HepG2 (cell line): ENCODE measurements at regions not wholly inside any gene's neighbourhood (a gene's known extent, or its start where the extent isn't known, plus 50 kb on each side); places are given as distances from the start of the nearest gene placed in this dataset.

Source experiments
- ATAC-seq: fragments of 200-7000 bp; cut with Tn5 transposase; 3 replicates; pipeline ENCODE4 v1.9.1; 2020; ENCODE audit warnings: mild to moderate bottlenecking, moderate library complexity
- BruUV-seq: library from RNA; stranded (reverse); fragments of 400-500 nt; replicated peaks from 2 replicates; lab custom pipeline; 2021; lab: Mats Ljungman, UMichigan
- CTCF ChIA-PET: fragments of 300-600 bp; formaldehyde crosslinking; extraction: SDS; loops from one replicate; lab custom pipeline; 2021; ENCODE audit warnings: low total read pairs, inconsistent platforms, low intra/inter-chr PET ratio; lab: Yijun Ruan, JAX
- POLR2A ChIA-PET: fragments of 350-600 bp; sonication (Branson Sonifier 250); formaldehyde crosslinking; loops from one replicate; lab custom pipeline; 2020; ENCODE audit warnings: antibody characterized with exemption, inconsistent platforms; lab: Yijun Ruan, JAX
- DNase-seq: peaks from one replicate; pipeline ENCODE4 v3.0.0-alpha.2; 2015; ENCODE audit warnings: low spot score
- FAIRE-seq: peaks from 3 replicates; lab custom pipeline; 2011; peaks lifted over from hg19 to GRCh38; lab: Jason Lieb, UNC
- H2AFZ ChIP-seq: one replicate; pipeline ENCODE4 v1.6.1; 2011; ENCODE audit warnings: low read length, inconsistent platforms
- H3K27ac ChIP-seq: fragments of 300-600 bp; 3 replicates; pipeline ENCODE4 v1.8.0; 2011; ENCODE audit warnings: mixed run types, mild to moderate bottlenecking, mixed read lengths, low read length, inconsistent platforms; ENCODE audit not compliant: insufficient read depth; ENCODE audit errors: extremely low read length
- H3K27me3 ChIP-seq, 2 experiments: fragments of 200-600 bp in 1 of 2; 2 replicates in 1 of 2; 3 replicates in 1 of 2; pipeline versions ENCODE4 v1.6.0 to v1.8.0; 2011; ENCODE audit warnings: low read length in 2 of 2, mild to moderate bottlenecking in 2 of 2, moderate library complexity in 2 of 2, inconsistent platforms in 1 of 2; ENCODE audit not compliant: insufficient read depth in 2 of 2, control insufficient read depth in 1 of 2
- H3K36me3 ChIP-seq, 2 experiments: fragments of 200-600 bp in 1 of 2; replicated peaks in 1 of 2; 2 replicates in 1 of 2; 3 replicates in 1 of 2; pipeline versions ENCODE4 v1.5.1 to v1.8.0; 2011; ENCODE audit warnings: low read length in 2 of 2, inconsistent platforms in 1 of 2; ENCODE audit not compliant: insufficient read depth in 2 of 2, control insufficient read depth in 1 of 2
- H3K4me1 ChIP-seq: 2 replicates; pipeline ENCODE4 v1.5.1; 2012; ENCODE audit warnings: low read length, inconsistent platforms; ENCODE audit not compliant: insufficient read depth
- H3K4me2 ChIP-seq: 2 replicates; pipeline ENCODE4 v1.6.0; 2011; ENCODE audit warnings: low read depth, low read length, inconsistent platforms
- H3K4me3 ChIP-seq, 3 experiments: fragments of 200-600 bp in 1 of 3; sonication (generic), shearing (Covaris generic) in 1 of 3; replicated peaks in 1 of 3; 2 replicates each; pipeline ENCODE4 v1.5.1; 2011 to 2016; ENCODE audit warnings: low read length in 3 of 3, inconsistent platforms in 2 of 3, low read depth in 2 of 3, mild to moderate bottlenecking in 2 of 3, control low read depth in 1 of 3, mixed read lengths in 1 of 3; ENCODE audit not compliant: insufficient read depth in 1 of 3
- H3K79me2 ChIP-seq: one replicate; pipeline ENCODE4 v1.6.1; 2011; ENCODE audit warnings: low read length, inconsistent platforms; ENCODE audit not compliant: insufficient read depth
- H3K9ac ChIP-seq: 2 replicates; pipeline ENCODE4 v1.6.0; 2011; ENCODE audit warnings: mild to moderate bottlenecking, low read depth, low read length, inconsistent platforms; ENCODE audit not compliant: insufficient read depth
- H3K9me3 ChIP-seq: 2 replicates; pipeline ENCODE4 v1.5.1; 2012; ENCODE audit warnings: mild to moderate bottlenecking, low read length
- H4K20me1 ChIP-seq: 2 replicates; pipeline ENCODE4 v1.6.0; 2011; ENCODE audit warnings: inconsistent platforms, mild to moderate bottlenecking, low read length, moderate library complexity; ENCODE audit not compliant: insufficient read depth
- IKZF4 ChIP-seq: sonication (generic); formaldehyde crosslinking; IDR thresholded peaks from 2 replicates; pipeline ENCODE4 v1.5.1; 2020; ENCODE audit warnings: borderline replicate concordance, mild to moderate bottlenecking, low read depth, missing genetic modification reagents; ENCODE audit errors: not compliant biosample characterization
- RAD51 ChIP-seq: fragments of 450-650 bp; IDR thresholded peaks from 2 replicates; pipeline ENCODE4 v1.6.1; 2016; ENCODE audit warnings: borderline replicate concordance
- REPIN1 ChIP-seq: sonication (generic); formaldehyde crosslinking; IDR thresholded peaks from 2 replicates; pipeline ENCODE4 v1.8.0; 2022; ENCODE audit warnings: missing genetic modification reagents, low read depth, mild to moderate bottlenecking, borderline replicate concordance
- SRF ChIP-seq: IDR thresholded peaks from 2 replicates; pipeline ENCODE4 v1.6.1; 2011; ENCODE audit warnings: mild to moderate bottlenecking, low read depth, low read length, moderate library complexity
- TBX2 ChIP-seq: sonication (generic); formaldehyde crosslinking; IDR thresholded peaks from 2 replicates; pipeline ENCODE4 v1.5.0; 2020; ENCODE audit warnings: missing genetic modification reagents, mild to moderate bottlenecking, borderline replicate concordance
- ZNF292 ChIP-seq: sonication (generic); formaldehyde crosslinking; IDR thresholded peaks from 2 replicates; pipeline ENCODE4 v1.8.1; 2022; ENCODE audit warnings: mild to moderate bottlenecking, low read depth, missing genetic modification reagents, borderline replicate concordance
- ZNF337 ChIP-seq: sonication (generic); formaldehyde crosslinking; IDR thresholded peaks from 2 replicates; pipeline ENCODE4 v1.5.1; 2020; ENCODE audit warnings: missing genetic modification reagents, low read depth, mild to moderate bottlenecking, borderline replicate concordance
- ZNF737 ChIP-seq: sonication (generic); formaldehyde crosslinking; IDR thresholded peaks from 2 replicates; pipeline ENCODE4 v1.5.0; 2020; ENCODE audit warnings: missing genetic modification reagents, mild to moderate bottlenecking, borderline replicate concordance
- ZNF772 ChIP-seq: sonication (generic); formaldehyde crosslinking; IDR thresholded peaks from 2 replicates; pipeline ENCODE4 v1.5.0; 2020; ENCODE audit warnings: mild to moderate bottlenecking, missing genetic modification reagents
- ZNF839 ChIP-seq: sonication (generic); formaldehyde crosslinking; IDR thresholded peaks from 2 replicates; pipeline ENCODE4 v1.4.0; 2020; ENCODE audit warnings: missing genetic modification reagents, mild to moderate bottlenecking, borderline replicate concordance
- ZSCAN21 ChIP-seq: sonication (generic); formaldehyde crosslinking; IDR thresholded peaks from 2 replicates; pipeline ENCODE4 v1.8.0; 2022; ENCODE audit warnings: mild to moderate bottlenecking, missing genetic modification reagents, moderate library complexity, borderline replicate concordance
- whole genome bisulfite sequencing: methylation state at CpG from one replicate; pipeline ENCODE4 v1.1.6; 2017; ENCODE audit warnings: low lambda C conversion rate; 5-methylcytosine and 5-hydroxymethylcytosine counted together
- in situ Hi-C: cut with HindIII; loops from 2 replicates; pipeline ENCODE4 v1.10.0; 2017; ENCODE audit warnings: low pct_unique_long_range_greater_than_20kb; ENCODE audit not compliant: extremely low pct_ligation_motif_present
- intact Hi-C: fragments of 100-400 bp; cut with micrococcal nuclease; formaldehyde crosslinking; loops from one replicate; pipeline ENCODE4 v1.10.0; 2022; ENCODE audit not compliant: unreplicated experiment
- TF ChIP-seq, protein P1 (sequence below): sonication (generic); formaldehyde crosslinking; conservative IDR thresholded peaks from 2 replicates; pipeline ENCODE4 v1.4.0; 2020; ENCODE audit warnings: missing genetic modification reagents

- no peaks in the 10 kb centered on the region for H3K36me3 ChIP-seq
- in situ Hi-C loops (no loop called here), intact Hi-C loops (no loop called here)
- no peaks in the 10 kb centered on the region for H4K20me1 ChIP-seq
- H3K9ac ChIP-seq = no peak overlapping the region
- H3K79me2 ChIP-seq = no peaks in the 10 kb centered on the region
- BruUV-seq = no TSS peak
- peaks cover 0 to 14% of the 10 kb centered on the region in 2 experiments; a peak in 3 of 5 replicates for H3K27me3 ChIP-seq
- FAIRE-seq = no peak
- no peak for DNase-seq
- H3K9me3 ChIP-seq = no peaks in the 10 kb centered on the region
- TF ChIP-seq IKZF4 (CRISPR knock-in tag) = no peak
- TF ChIP-seq RAD51 = no peak
- TF ChIP-seq ZNF772 (CRISPR knock-in tag) = no peak
- TF ChIP-seq ZNF839 (CRISPR knock-in tag) = no peak
- TF ChIP-seq ZNF292 (CRISPR knock-in tag) = no peak
- no peak for TF ChIP-seq TBX2 (CRISPR knock-in tag)
- TF ChIP-seq, protein P1, sequence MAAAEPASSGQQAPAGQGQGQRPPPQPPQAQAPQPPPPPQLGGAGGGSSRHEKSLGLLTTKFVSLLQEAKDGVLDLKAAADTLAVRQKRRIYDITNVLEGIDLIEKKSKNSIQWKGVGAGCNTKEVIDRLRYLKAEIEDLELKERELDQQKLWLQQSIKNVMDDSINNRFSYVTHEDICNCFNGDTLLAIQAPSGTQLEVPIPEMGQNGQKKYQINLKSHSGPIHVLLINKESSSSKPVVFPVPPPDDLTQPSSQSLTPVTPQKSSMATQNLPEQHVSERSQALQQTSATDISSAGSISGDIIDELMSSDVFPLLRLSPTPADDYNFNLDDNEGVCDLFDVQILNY (CRISPR knock-in tag) = no peak
- no peak for TF ChIP-seq ZNF337 (CRISPR knock-in tag)
- no peak for TF ChIP-seq ZSCAN21 (CRISPR knock-in tag)
- no peak for TF ChIP-seq ZNF737 (CRISPR knock-in tag)
- TF ChIP-seq SRF = no peak
- TF ChIP-seq REPIN1 = no peak
- no peak overlapping the region for H3K4me2 ChIP-seq
- no peak overlapping the region for H3K27ac ChIP-seq
- no peak for ATAC-seq
- WGBS = 71% methylated on average over 25 of the region's 32 CpGs
- H3K4me1 ChIP-seq = peaks cover 19% of the 10 kb centered on the region
- ChIA-PET CTCF (no interaction called here), POLR2A (no interaction called here)
- no peak overlapping the region for H2AFZ ChIP-seq
- H3K4me3 ChIP-seq = no peak overlapping the region
Observed at GRCh38 chr9:96140296-96141127, 161.5 kb downstream of the HSD17B3 start.
